Stimulated activated CD4-positive, alpha-beta T cell treated with anti-CD3 and anti-CD28 coated beads, Interleukin-1b, Interleukin-23, amount 100 ng/mL, for 48 hours (primary cell): ENCODE measurements at regions not wholly inside any gene's neighbourhood (a gene's known extent, or its start where the extent isn't known, plus 50 kb on each side); places are given as distances from the start of the nearest gene placed in this dataset.

ENCODE experiments used
- DNase-seq: peaks from one replicate; pipeline ENCODE4 v3.0.0-alpha.2; 2020

DNA sequence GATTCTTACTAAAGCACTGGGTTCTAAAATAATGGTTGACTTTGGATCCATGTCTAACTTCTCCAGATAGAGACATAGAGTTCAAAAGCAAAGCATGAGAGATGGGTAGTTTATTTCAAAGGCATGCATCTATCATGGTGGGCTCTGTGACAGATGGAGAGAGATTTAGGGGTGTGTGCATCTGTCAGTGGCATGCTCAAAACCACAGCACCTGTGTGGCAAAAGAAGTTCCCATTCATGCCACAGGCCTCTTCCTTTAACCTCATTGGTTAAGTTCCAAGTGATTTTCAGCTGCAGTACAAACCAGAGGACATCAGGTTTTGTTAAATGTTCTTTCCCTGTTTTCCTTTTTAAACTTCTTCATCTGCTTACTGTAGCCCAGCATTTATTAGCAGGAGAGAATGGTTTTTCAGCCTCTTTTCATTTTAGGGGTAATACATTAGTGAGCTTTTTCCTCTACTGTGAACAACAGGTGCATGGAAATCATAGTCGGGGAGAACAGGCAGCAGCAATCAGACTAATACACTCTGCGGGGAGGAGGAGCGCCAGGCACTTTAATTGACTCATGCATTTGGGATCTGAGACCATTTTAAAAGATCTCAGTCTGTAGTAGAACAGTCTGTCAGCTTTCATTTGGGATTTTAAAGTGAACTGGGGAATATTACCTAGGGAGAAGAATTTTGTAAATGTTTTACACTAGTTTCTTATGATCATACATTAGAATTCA, 52.4 kb upstream of the UPP2 start:
- DNase-seq, result no peak

DNA sequence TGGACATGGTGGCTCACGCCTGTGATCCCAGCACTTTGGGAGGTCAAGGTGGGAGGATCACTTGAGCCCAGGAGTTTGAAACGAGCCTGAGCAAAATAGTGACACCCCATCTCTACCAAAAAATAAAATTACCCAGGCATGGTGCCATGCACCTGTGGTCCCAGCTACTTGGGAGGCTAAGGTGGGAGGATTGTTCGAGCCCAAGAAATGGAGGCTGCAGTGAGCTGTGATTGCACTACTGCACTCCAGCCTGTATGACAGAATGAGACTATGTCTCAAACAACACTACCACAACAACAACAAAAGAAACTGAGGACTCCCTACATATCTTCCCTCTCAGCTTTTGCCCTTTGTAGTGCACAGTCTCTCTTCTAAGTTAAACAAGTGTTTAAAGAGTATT, 53.3 kb upstream of the UPP2 start:
- DNase-seq, result no peak

GRCh38 chr2:158047156-158047611, 54.5 kb upstream of the UPP2 start:
- DNase-seq, result no peak

GRCh38 chr2:158046121-158046880, 55.4 kb upstream of the UPP2 start:
- no peak for DNase-seq

DNA sequence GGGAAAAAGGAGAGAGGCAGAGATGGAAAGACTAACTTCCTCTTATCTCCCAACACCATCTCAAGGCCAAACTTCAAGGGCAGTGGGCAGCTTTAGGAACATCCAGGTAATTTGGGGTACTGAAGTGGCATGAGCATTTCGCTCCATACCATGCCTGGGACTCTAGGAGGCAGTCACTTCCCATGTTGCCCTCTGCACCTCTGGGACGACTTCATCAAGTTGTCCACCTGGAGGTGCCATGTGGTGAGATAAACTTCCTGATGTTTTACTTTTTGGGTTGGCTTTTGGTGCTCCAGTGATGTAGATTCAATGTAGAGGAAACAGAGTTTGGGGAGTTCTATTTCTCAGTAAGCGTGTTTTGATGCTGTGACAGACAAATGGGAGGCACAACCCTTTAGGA, 56.3 kb upstream of the UPP2 start:
- DNase-seq, result no peak

DNA sequence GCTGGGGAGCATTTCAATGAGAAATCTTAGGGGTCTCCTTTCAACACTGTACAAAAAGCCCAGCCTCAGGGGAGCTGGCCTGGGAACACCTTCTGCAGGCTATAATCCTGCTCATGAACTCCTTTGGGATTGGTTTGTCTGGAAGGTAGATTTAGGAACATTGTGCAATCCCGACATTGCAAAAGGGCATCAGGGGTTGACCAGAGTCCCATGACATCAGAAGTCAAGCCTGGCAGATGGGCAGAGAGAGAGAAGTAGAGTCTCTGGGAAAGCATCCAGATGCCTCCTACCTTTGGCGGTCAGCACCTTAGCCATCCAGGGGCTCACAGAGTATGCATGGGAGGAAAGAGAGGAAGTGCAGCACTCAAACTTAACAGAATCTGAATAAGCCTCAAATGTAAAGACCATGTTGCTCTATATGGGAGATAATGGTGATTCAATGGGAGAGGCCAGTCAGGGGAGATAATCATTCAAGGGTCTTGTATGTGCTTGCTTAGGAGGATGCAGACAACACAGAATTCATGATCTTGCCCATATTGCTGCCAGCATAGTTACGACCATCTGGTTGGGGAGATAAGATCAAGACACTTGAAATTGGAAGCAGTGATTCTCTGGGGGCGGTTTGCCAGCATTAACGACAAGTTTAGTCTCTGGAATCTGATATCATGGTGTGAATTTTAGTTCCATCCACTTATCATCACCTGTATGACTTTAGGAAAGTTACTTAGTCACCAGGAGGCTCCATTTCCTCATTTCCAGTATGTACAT, 58.3 kb upstream of the UPP2 start:
- DNase-seq, result no peak

DNA sequence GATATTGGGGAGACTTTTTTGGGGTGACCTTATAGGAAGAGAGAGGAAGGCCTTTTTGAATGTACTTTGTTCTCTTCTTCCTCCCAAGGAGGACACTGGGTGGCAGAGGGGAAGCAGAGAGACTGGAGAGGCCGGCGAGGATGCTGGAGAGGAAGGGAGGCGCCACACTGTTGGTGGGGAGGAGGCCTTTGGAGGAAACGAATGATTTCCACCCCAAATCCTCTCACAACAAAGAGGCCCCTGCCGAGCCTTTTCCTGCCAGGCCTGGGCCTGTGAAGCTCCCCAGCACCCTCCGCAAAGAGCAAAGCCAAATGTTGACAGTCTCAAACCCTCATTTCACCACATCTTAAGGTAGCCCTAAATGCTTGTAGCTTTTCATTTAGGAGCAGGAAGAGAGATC, 59.0 kb upstream of the UPP2 start:
- no peak for DNase-seq

DNA sequence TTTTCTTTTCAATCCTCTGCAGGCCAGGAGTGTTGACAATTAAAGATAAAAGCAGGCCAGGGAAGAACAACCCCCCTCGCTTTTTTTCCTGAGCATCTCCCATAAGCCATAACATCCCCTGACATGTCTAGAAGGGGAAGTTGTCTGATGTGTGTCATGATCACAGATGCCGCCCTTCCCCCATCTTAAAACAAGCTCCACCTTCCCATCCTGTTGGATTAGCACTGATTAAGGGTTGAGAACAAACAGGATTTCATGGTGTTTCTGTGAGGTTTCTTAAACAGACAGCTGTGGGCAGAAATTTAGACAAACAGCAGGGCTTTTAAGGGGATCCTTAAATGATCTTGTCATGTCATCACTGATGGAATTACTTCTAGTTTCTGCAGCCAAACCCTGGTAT, 59.4 kb upstream of the UPP2 start:
- DNase-seq, result no peak

- DNase-seq, result no peak
Measured at GRCh38 chr2:158041400-158041799, 60.3 kb upstream of the UPP2 start.

GRCh38 chr2:158038901-158039300, 62.8 kb upstream of the UPP2 start:
- DNase-seq, result no peak

- no peak for DNase-seq
Measured at GRCh38 chr2:158034198-158034866, 67.3 kb upstream of the UPP2 start.

DNA sequence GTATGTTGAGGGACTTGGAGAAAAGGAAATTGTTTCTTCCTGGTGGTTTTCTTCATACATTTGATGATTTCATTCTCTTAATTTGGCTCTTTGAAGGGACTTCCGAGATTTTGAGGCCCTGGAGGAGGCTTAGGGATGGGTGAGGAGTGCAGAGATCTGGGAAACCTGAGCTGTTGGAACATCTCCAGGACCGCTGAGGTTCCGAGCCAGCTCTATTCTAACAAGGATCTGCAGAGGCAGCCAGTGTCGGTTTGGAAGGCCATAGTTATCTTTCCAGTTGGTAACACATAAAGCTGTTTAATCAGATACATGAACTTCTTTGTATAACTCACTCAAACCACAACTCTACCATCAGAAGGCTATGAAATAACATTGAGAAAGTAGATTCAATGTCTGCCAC, 70.3 kb upstream of the UPP2 start:
- DNase-seq, result no peak

GRCh38 chr2:158025255-158025996, 76.2 kb upstream of the UPP2 start:
- no peak for DNase-seq

DNA sequence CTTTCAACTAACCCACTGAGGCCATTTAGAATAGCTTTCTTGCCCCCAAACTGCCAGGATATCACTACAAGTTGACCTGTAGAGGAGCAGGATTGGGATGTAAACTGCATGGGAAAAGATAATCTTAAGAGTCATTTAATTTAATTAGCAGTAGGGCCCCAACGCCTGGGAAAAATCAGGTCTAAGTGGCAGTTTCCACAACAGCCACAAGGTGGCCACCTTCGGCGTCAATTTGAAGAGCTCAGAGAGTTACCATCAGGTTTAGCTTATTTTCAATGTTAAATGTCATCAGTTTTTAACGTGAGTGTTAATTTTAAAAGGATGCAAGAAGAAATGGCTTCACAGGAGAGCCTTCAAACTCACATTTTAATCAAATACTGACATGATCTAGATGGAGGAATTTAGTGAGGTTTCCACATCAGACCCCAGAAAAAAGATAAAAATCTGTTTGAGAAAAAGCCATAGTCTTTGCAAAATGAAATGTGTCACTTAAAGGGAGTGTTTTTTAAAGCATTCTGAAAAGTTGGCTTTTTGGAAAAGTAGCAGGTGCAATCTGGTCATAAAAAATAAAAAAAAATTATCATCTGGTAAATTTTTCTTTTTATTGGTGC, 77.3 kb upstream of the UPP2 start:
- DNase-seq, result peak; percentile 42

DNA sequence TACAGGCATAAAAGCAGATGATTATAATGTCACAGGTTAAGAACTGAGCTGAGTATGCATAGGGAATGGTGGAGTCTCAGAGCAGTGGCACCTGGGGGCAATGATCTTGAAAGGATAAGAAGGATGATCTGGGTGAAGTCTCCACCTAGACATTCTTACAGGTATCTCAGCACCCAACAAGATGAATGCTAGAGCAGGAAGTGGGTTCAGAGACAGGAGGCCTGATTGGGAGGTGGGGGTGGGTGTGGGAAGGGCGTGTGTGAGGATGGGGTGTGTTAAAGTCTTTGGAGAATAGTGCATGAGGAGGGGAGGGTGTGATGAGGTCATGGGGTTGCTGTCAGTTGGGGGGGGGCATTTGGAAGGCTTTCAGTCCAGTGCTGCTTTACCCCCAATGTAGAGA, 78.8 kb upstream of the UPP2 start:
- no peak for DNase-seq

GRCh38 chr2:158021226-158021625, 80.5 kb upstream of the UPP2 start:
- DNase-seq, result no peak

DNA sequence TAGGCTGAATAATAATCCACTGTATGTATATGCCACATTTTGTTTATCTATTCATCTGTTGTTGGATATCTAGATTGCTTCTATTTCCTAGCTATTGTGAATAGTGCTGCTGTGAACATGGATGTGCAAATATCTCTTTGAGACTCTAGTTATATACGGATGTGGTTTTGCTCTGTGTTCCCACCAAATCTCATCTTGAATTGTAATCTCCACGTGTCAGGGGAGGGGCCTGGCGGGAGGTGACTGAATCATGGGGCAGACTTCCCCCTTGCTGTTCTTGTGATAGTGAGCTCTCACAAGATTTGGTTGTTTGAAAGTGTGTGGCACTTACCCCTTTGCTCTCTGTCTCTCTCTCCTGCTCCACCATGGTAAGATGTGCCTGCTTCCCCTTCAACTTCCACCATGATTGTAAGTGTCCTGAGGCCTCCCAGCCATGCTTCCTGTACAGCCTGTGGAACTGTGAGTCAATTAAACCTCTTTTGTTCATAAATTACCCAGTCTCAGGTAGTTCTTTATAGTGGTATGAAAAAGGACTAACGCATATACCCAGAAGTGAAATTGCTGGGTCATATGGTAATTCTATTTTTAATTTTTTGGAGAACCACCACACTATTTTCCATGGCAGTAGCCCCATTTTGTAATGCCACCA, 86.1 kb upstream of the UPP2 start:
- DNase-seq, result peak; percentile 10

- no peak for DNase-seq
Measured at GRCh38 chr2:158013891-158014290, 87.8 kb upstream of the UPP2 start.

- DNase-seq, result no peak
Measured at GRCh38 chr2:158011055-158011771, 90.5 kb upstream of the UPP2 start.

GRCh38 chr2:158009399-158009798, 92.3 kb upstream of the UPP2 start:
- DNase-seq, result no peak
